ENCODE measurements at regions not wholly inside any gene's neighbourhood (a gene's known extent, or its start where the extent isn't known, plus 50 kb on each side); places are given as distances from the start of the nearest gene placed in this dataset.
"Not testable (repeated sequence)": the region's sequence is repeated elsewhere in the genome, so short reads cannot be mapped to it uniquely, and the experiment has no call there.

- POLR2A ChIA-PET, H3K4me3 Mint-ChIP-seq, H3K27ac Mint-ChIP-seq, H3K4me1 Mint-ChIP-seq, H3K36me3 Mint-ChIP-seq, ATAC-seq, DNase-seq, H3K27me3 Mint-ChIP-seq: not testable (repeated sequence)
- H3K9me3 Mint-ChIP-seq, result peaks cover 3 to 41% (median 23%) of the 10 kb centered on the region in 9 donors
Observed at GRCh38 chr16:61418802-61419201, 617.4 kb downstream of the CDH8 start.

GRCh38 chr16:61415126-61415525, 621.1 kb downstream of the CDH8 start:
- Mint-ChIP-seq H3K4me1 (no peaks in the 10 kb centered on the region), H3K27ac (no peak overlapping the region), H3K4me3 (no peak overlapping the region), H3K27me3 (no peaks in the 10 kb centered on the region), H3K36me3 (peaks cover 0 to 8% (median 0%) of the 10 kb centered on the region in 3 donors), H3K9me3 (peaks cover 9 to 44% (median 22%) of the 10 kb centered on the region in 9 donors)
- no peak for ATAC-seq
- POLR2A ChIA-PET, result interaction anchor here (0.5 kb wide), 1 partner anchor 123 kb away, joined by 3 read pairs; no protein-coding TSS in a partner anchor
- DNase-seq, result no peak

DNA sequence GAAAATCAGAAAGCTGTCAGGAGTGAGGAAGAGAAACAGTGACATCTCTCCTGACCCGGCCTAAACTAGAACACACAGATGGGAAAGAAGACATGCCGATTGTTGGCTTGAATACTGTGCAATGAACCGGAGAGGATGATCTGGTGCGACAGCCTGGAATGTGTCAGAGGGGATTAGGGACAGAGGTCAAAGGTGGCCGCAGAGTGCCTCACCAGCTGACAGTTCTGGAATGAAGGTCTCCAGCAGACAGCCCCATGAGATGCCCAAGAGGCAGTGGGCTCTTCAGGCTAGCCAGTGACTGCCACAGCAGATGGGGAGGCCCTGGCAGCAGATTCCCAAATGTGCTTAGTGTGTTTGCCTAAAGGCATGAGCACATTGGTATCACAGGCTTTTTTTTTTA, 623.2 kb downstream of the CDH8 start:
- Mint-ChIP-seq H3K27ac (no peak overlapping the region), H3K4me1 (no peaks in the 10 kb centered on the region), H3K9me3 (peaks cover 10 to 43% (median 16%) of the 10 kb centered on the region in 9 donors), H3K36me3 (peaks cover 0 to 8% (median 0%) of the 10 kb centered on the region in 3 donors), H3K27me3 (no peaks in the 10 kb centered on the region), H3K4me3 (no peak overlapping the region)
- DNase-seq, result no peak
- ATAC-seq, result no peak
- POLR2A ChIA-PET, result no interaction called here

GRCh38 chr16:61412562-61412961, 623.7 kb downstream of the CDH8 start:
- Mint-ChIP-seq H3K4me3 (no peak overlapping the region), H3K27ac (no peak overlapping the region), H3K4me1 (no peaks in the 10 kb centered on the region), H3K27me3 (no peaks in the 10 kb centered on the region), H3K36me3 (peaks cover 0 to 8% (median 0%) of the 10 kb centered on the region in 3 donors), H3K9me3 (peaks cover 10 to 43% (median 16%) of the 10 kb centered on the region in 9 donors)
- no peak for ATAC-seq
- DNase-seq, result no peak
- POLR2A ChIA-PET, result no interaction called here

DNA sequence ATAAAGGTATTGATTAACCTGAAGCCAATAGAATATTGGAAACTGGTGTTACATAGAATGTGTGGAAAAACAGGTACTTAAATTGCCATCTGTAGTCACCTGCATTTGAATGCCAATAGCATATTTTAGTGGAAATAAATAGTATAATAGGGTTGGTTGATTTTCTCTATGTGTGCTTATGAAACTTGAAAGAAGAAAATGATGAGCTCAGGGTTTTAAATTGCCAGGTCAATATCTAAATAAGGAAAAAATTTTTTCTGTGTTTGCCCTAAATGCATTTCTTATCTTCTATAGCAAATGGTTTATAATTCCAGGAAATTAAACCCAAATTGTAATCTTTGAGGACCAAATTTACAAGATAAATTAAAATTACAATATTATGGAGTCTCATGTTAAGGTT, 626.6 kb downstream of the CDH8 start:
- POLR2A ChIA-PET, result no interaction called here
- no peak overlapping the region for H3K4me3 Mint-ChIP-seq
- no peaks in the 10 kb centered on the region for H3K27me3 Mint-ChIP-seq
- ATAC-seq (no peak), DNase-seq (no peak)
- peaks cover 0 to 8% (median 0%) of the 10 kb centered on the region in 3 donors for H3K36me3 Mint-ChIP-seq
- peaks cover 7 to 45% (median 16%) of the 10 kb centered on the region in 9 donors for H3K9me3 Mint-ChIP-seq
- no peak overlapping the region for H3K27ac Mint-ChIP-seq
- H3K4me1 Mint-ChIP-seq, result no peaks in the 10 kb centered on the region

- Mint-ChIP-seq H3K4me3 (no peak overlapping the region), H3K36me3 (peaks cover 0 to 12% (median 0%) of the 10 kb centered on the region in 3 donors), H3K9me3 (peaks cover 5 to 43% (median 14%) of the 10 kb centered on the region in 9 donors), H3K4me1 (no peaks in the 10 kb centered on the region), H3K27ac (no peak overlapping the region), H3K27me3 (no peaks in the 10 kb centered on the region)
- POLR2A ChIA-PET, result no interaction called here
- ATAC-seq (no peak), DNase-seq (no peak)
Observed at GRCh38 chr16:61403386-61403785, 632.9 kb downstream of the CDH8 start.

GRCh38 chr16:61391896-61392295, 644.3 kb downstream of the CDH8 start:
- Mint-ChIP-seq H3K36me3 (no peaks in the 10 kb centered on the region), H3K4me1 (no peaks in the 10 kb centered on the region), H3K4me3 (no peak overlapping the region), H3K9me3 (peaks cover 4 to 32% (median 14%) of the 10 kb centered on the region in 9 donors), H3K27me3 (no peaks in the 10 kb centered on the region), H3K27ac (no peak overlapping the region)
- DNase-seq, result no peak
- ATAC-seq, result no peak
- POLR2A ChIA-PET, result no interaction called here

DNA sequence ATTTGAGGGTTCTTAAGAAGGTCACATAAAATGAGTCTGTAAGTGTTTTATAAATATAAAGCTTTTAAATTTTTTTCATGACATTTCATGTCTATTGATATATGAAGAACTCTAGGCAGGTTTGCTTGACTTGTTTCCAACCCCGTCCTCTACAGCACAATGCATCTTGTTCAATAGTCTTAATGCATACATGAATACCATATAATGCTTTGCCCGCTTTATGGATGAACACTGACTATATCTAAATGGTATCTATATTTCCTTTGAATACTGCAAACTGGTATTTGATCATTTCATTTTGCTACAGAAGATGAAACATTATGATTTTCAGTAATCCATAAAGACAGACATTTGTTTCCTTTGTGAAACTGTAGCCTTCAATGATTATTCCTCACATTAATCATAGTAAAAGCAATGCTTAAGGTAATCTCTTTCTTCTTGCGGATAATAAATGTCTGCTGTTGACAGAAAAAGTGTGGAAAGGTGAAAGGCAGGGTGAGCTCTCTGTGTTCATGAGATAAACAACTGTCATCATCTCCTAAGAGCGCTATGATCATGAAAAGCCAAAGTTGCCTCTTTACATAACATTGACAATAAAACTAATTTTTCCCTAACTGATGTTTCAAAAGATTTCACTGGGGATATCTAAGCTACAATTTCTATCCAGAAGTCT, 645.1 kb downstream of the CDH8 start:
- Mint-ChIP-seq H3K9me3 (peaks cover 4 to 32% (median 14%) of the 10 kb centered on the region in 9 donors), H3K27me3 (no peaks in the 10 kb centered on the region), H3K4me3 (no peak overlapping the region), H3K36me3 (no peaks in the 10 kb centered on the region), H3K27ac (no peak overlapping the region), H3K4me1 (no peaks in the 10 kb centered on the region)
- DNase-seq, result no peak
- ATAC-seq, result no peak
- POLR2A ChIA-PET, result no interaction called here

DNA sequence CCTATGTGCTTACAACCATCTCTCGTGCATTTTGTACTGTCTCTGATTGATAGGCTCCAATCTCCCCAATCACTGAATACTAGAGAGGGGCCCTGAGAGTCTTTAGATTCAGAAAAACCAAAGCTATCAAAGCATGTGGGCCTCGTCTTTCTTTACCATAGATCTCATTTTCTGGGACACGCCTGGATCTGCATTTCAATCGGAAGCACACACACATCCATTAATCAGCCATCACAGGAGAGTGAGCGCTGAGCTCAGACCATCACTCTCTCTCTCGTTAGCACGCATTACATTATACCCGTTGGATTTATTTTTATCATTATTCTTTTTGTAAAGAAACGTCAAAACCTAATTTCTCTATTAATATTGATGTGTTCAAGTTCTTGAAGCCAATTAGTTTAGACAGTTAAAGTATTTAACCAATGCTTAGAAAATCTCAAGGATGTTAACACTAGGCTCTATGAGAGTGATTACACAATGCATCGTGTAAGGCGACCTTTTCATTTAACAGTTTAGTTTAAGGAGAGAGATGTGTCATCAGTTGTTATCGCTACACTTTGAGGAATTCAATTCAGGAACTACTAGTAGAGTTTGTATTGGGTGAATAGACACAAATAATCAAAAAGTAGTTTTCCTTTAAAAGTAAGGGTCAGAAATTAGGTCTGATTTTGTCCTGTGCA, 650.7 kb downstream of the CDH8 start:
- H3K4me1 Mint-ChIP-seq, result no peaks in the 10 kb centered on the region
- ATAC-seq (no peak), DNase-seq (no peak)
- no peak overlapping the region for H3K4me3 Mint-ChIP-seq
- no peaks in the 10 kb centered on the region for H3K27me3 Mint-ChIP-seq
- POLR2A ChIA-PET, result no interaction called here
- no peak overlapping the region for H3K27ac Mint-ChIP-seq
- peaks cover 6 to 46% (median 17%) of the 10 kb centered on the region in 9 donors for H3K9me3 Mint-ChIP-seq
- H3K36me3 Mint-ChIP-seq, result no peaks in the 10 kb centered on the region

- Mint-ChIP-seq H3K27me3 (no peaks in the 10 kb centered on the region), H3K27ac (no peak overlapping the region), H3K4me1 (no peaks in the 10 kb centered on the region), H3K9me3 (peaks cover 2 to 58% (median 22%) of the 10 kb centered on the region in 9 donors), H3K4me3 (no peak overlapping the region), H3K36me3 (no peaks in the 10 kb centered on the region)
- POLR2A ChIA-PET, result no interaction called here
- ATAC-seq, result no peak
- DNase-seq, result no peak
Observed at GRCh38 chr16:61382435-61382834, 653.8 kb downstream of the CDH8 start.

GRCh38 chr16:61379311-61379710, 656.9 kb downstream of the CDH8 start:
- no peaks in the 10 kb centered on the region for H3K36me3 Mint-ChIP-seq

GRCh38 chr16:61374071-61374470, 662.2 kb downstream of the CDH8 start:
- H3K9me3 Mint-ChIP-seq, result peaks cover 6 to 42% (median 18%) of the 10 kb centered on the region in 9 donors
- POLR2A ChIA-PET, result no interaction called here
- no peak overlapping the region for H3K27ac Mint-ChIP-seq
- no peak overlapping the region for H3K4me3 Mint-ChIP-seq
- no peak for ATAC-seq
- no peaks in the 10 kb centered on the region for H3K27me3 Mint-ChIP-seq
- DNase-seq, result no peak
- no peaks in the 10 kb centered on the region for H3K4me1 Mint-ChIP-seq
- H3K36me3 Mint-ChIP-seq, result no peaks in the 10 kb centered on the region

More at GRCh38 chr16:61379311-61379710, 656.9 kb downstream of the CDH8 start:
- Mint-ChIP-seq H3K9me3 (peaks cover 11 to 64% (median 28%) of the 10 kb centered on the region in 9 donors), H3K4me3 (no peak overlapping the region), H3K27ac (no peak overlapping the region), H3K27me3 (no peaks in the 10 kb centered on the region), H3K4me1 (no peaks in the 10 kb centered on the region)
- DNase-seq, result no peak
- no peak for ATAC-seq
- POLR2A ChIA-PET, result no interaction called here

DNA sequence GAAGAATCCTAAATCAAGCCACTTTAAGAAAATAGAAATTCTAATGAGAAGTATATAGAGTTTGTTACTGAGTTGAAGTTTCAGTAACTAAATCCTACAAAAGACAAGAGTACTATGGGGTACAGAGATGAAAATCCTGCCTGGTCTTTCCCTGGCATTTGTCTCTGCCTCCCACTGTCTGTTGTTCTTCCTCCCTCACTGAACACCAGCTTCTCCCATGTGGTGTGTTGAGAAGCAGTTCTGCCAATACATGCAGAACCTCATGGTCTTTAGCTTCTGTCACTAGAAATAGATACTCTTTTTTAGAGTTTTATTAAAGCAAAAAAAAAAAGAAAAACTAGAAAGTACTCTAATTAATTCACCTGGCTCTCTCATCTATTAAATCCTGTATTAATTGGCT, 664.4 kb downstream of the CDH8 start:
- no peak for DNase-seq
- Mint-ChIP-seq H3K27ac (no peak overlapping the region), H3K4me1 (no peaks in the 10 kb centered on the region), H3K9me3 (peaks cover 5 to 39% (median 18%) of the 10 kb centered on the region in 9 donors), H3K4me3 (no peak overlapping the region), H3K27me3 (no peaks in the 10 kb centered on the region), H3K36me3 (no peaks in the 10 kb centered on the region)
- POLR2A ChIA-PET, result no interaction called here
- ATAC-seq, result no peak

Data from naive thymus-derived CD8-positive, alpha-beta T cell (primary cell).